ENCODE measurements at regions not wholly inside any gene's neighbourhood (a gene's known extent, or its start where the extent isn't known, plus 50 kb on each side); places are given as distances from the start of the nearest gene placed in this dataset.

DNA sequence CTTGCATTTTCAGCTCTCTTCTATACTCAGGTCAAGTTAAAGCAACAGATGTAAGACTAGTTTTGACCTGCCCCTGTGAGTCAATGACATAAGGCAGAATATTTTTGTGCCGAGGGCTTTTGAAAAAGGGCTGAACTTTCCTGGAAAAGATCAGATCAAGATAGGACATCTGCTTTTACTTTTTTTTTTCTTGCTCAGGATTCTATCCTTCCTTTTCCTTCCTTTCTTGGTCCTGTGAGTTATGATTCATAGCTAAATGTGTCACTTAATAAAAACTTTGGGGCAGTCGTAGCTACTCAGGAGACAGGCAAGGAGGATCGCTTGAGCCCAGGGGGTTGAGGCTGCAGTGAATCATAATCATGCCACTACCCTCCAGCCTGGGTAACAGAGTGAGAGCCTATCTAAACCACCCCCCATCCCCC is 84.3 kb upstream of the BRINP1 start:
- TF ChIP-seq POLR2A (IDR thresholded peaks at IDR 0.05; ENCODE audit: low read depth, low read length) (no peak), POLR2AphosphoS5 (IDR thresholded peaks at IDR 0.05; ENCODE audit: insufficient read depth, low read depth, low read length) (no peak), MYC (IDR thresholded peaks at IDR 0.05; ENCODE audit: low read depth, low read length) (no peak), EZH2 (IDR thresholded peaks at IDR 0.05; ENCODE audit: borderline replicate concordance, low read depth, low read length, severe bottlenecking) (no peak), JUN (IDR thresholded peaks at IDR 0.05; ENCODE audit: borderline replicate concordance, insufficient read depth, insufficient read length, low read depth) (no peak), GATA2 (IDR thresholded peaks at IDR 0.05; ENCODE audit: insufficient read depth, insufficient read length, low read depth, low read length) (no peak), FOS (IDR thresholded peaks at IDR 0.05; ENCODE audit: borderline replicate concordance, insufficient read depth, low read length) (no peak)
- TF ChIP-seq, protein P1, sequence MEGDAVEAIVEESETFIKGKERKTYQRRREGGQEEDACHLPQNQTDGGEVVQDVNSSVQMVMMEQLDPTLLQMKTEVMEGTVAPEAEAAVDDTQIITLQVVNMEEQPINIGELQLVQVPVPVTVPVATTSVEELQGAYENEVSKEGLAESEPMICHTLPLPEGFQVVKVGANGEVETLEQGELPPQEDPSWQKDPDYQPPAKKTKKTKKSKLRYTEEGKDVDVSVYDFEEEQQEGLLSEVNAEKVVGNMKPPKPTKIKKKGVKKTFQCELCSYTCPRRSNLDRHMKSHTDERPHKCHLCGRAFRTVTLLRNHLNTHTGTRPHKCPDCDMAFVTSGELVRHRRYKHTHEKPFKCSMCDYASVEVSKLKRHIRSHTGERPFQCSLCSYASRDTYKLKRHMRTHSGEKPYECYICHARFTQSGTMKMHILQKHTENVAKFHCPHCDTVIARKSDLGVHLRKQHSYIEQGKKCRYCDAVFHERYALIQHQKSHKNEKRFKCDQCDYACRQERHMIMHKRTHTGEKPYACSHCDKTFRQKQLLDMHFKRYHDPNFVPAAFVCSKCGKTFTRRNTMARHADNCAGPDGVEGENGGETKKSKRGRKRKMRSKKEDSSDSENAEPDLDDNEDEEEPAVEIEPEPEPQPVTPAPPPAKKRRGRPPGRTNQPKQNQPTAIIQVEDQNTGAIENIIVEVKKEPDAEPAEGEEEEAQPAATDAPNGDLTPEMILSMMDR (IDR thresholded peaks at IDR 0.05; ENCODE audit: extremely low read depth in 1 of 2, insufficient read depth in 1 of 2, low read depth in 1 of 2, low read length in 2 of 2) = no peak
- TF ChIP-seq, protein P2, sequence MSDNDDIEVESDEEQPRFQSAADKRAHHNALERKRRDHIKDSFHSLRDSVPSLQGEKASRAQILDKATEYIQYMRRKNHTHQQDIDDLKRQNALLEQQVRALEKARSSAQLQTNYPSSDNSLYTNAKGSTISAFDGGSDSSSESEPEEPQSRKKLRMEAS (IDR thresholded peaks at IDR 0.05; ENCODE audit: insufficient read depth, insufficient read length) = no peak

Measured in endothelial cell of umbilical vein (primary cell).